NCI-H2171 treated with DMSO at 0.1 percent for 48 hours (cell line): ENCODE measurements at regions not wholly inside any gene's neighbourhood (a gene's known extent, or its start where the extent isn't known, plus 50 kb on each side); places are given as distances from the start of the nearest gene placed in this dataset.
"Not testable (repeated sequence)": the region's sequence is repeated elsewhere in the genome, so short reads cannot be mapped to it uniquely, and the experiment has no call there.

Experiments
- DNase-seq: peaks from one replicate; lab custom pipeline; 2025; lab: John Stamatoyannopoulos, UW

DNA sequence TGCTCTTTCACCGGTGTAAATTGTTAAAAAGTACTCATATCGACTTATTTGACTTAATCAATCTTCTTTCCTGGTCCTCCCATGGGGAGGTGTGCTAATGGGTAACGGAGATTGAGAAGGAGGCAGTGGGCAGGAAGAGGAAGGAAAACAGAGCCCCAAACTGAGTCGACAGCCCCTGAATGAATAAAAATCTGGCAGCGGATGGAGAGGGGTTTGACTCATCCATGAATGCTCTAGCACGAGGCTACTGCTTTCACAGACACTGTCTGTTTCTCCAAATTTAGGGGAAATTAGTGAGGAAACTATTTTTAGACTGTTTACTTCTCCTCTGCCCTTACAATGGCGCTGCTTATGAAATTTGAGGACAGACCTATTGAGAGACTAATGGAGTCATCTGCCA is 142.2 kb upstream of the ATXN1 start:
- no peak for DNase-seq

DNA sequence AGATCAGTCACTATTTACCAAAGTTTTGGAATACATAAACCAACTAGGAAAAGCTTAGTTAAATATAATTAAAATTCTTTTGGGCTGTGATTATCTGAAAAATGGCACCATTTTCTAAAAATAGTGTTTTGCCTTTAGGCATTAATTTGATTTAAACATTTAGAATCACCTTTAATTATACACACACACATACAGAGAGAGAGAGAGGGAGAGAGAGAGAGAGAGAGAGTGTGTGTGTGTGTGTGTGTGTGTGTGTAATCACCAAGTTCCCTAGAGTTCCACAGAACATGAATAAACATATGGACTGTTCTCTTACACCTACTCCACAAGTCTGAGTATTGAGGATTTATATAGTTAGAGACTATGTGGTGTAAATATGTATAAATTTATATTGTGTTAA is 141.2 kb upstream of the ATXN1 start:
- no peak for DNase-seq

DNA sequence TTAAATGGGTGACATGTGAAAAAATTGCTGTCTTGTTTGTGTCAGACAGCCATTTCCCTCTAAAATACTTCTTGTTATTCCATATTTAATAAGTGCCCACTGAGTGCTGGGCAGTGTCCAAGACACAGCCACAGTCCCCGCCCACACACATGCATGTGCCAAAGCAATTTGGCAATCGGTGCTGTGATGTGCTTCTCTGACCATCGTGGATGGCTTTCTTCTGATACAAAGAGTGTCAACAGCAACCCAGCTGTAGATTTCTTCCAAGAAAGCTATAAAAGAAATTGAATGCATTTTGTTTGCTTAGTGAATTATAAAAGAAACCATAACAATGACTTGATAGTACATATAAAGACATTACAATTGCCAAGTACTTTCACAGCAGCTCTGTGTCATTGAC is 140.5 kb upstream of the ATXN1 start:
- DNase-seq, result no peak

DNA sequence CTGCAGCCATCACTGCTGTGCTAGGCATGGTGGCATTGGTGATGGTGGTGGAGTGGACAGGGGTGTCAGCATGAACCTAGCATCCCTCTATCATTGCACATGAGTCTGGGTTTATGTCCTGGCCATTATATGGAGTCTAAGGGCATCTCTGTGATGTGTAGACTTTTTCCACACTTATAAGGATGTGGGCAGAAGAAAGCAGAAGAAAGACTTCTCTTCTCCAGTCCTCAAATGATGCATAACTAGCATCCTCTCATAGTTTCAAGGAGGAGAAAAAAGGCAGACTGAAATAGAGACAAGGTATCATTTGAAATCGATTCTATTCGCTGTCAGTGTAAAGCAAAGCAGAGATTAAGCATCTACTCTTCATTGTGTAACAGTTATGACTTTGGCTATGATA is 140.0 kb upstream of the ATXN1 start:
- no peak for DNase-seq

DNA sequence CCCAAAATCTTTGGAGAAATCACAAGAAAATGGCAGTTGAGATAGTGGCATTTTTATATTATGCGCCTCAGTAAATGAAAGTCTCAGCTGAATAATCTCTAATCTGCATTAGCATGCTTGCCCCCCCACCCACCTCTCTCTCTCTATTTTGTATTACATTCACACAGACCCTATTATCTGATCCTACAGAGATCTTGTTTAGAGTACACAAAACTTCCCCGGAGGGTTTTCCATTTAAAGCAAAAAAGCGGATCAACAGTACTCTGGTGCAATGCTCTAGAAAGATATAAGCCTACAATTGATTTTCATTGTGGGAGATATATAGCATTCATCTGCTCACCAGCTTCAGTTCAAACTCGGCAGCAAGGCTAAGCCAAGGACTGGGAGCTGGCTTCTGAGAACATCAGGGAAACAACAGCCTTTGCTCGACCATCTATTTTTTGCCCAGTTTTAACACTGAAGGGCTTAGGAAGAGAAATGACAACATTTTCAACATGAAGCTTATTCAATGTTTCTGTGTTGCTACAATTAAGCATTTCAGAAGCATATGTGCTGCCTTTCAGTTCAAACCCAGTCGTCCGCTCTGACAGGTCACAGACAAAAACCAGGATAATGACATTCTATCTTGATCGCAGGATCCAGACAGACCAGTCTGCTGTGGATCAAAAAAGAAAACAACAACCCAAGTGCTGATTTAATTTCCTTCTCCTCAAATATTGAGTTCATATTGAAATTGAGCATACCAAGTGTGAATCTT is 137.6 kb upstream of the ATXN1 start:
- no peak for DNase-seq

DNA sequence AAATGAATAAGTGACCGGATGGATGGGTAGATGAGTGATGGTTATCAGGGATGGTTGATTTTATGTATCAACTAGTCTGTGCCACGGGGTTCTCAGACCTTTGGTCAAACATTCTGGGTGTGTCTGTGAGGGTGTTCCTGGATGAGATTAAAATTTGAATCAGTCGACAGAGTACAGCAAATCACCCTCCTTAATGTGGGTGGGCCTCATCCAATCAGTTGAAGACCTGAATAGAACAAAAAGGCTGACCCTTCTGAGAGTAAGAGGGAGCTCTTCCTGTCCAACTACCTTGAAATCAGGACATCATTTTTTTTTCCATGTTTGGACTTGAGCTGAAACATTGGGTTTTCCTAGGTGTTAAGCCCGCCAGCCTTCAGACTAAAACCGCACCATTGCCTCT is 136.4 kb upstream of the ATXN1 start:
- no peak for DNase-seq

DNA sequence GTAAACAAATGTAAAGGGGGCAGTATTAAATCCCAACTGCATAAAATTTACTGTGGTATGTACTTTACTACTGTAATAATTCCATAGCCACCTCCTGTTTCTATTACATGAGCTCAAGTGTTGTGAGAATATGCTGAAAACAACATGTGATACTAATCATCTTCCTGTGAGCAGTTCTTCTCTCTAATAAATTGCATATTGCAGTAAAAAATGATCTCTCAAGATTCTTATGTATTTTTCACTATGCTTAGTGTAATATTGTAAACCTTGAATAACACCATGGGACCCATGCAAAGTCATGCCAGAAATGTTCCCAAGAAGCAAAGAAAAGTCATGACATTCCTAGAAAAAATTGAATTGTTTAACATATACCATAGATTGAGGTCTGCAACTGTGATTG is 133.0 kb upstream of the ATXN1 start:
- DNase-seq, result no peak

DNA sequence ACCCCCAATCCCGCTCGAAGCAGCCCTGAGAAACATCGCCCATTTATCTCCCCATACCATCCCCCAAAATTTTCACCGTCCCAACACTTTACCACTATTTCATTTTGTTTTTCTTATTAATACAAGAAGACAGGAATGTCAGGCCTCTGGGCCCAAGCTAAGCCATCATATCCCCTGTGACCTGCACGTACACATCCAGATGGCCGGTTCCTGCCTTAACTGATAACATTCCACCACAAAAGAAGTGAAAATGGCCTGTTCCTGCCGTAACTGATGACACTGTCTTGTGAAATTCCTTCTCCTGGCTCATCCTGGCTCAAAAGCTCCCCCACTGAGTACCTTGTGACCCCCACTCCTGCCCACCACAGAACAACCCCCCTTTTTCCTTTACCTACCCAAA is 129.8 kb upstream of the ATXN1 start:
- not testable (repeated sequence) for DNase-seq

DNA sequence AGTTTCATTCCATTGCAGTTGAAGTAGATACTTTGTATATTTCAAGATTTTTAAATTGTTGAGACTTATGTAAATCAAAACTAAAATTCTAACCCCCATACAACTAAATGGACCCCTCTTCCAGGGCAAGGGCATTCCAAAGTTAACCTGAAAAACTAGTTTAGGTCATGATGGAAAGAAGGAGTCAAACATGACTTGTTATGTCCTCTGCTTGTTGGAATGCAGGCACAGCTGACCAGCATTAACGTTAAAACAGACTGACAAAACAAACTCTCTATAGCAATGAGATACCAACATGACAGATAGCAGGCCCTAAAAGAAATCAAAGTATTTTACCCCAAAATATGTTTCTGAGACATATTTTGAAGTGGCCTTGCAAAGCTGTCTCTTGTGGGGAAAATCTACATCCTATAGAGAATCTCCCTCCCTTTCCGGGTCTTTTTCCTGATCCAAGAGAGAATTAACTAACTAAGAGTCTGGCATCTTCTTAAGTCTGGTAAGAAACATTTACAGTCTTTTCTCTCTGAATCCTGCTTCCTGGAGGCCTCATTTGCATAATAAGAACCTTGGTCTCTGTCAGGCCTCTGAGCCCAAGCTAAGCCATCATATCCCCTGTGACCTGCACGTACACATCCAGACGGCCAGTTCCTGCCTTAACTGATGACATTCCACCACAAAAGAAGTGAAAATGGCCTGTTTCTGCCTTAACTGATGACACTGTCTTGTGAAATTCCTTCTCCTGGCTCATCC is 124.3 kb upstream of the ATXN1 start:
- no peak for DNase-seq

DNA sequence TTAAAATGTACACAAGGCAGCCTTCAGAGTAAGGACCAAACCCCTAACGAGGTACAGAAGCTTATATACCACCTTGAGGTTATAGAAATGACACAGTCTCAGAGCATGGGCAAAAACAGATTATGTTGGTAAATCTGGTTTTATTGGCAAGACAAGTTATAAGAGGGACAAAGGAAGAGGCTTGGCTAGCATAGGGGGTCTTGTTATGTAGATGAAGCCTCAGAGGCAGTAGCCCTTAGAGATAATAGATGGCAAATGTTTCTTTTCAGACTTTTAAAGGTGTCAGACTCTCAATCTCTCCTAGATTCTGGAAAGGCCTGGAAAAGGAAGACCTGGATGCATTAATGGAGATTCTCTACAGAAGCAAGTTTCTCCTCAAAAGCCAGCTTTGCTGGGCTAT is 123.3 kb upstream of the ATXN1 start:
- no peak for DNase-seq

DNA sequence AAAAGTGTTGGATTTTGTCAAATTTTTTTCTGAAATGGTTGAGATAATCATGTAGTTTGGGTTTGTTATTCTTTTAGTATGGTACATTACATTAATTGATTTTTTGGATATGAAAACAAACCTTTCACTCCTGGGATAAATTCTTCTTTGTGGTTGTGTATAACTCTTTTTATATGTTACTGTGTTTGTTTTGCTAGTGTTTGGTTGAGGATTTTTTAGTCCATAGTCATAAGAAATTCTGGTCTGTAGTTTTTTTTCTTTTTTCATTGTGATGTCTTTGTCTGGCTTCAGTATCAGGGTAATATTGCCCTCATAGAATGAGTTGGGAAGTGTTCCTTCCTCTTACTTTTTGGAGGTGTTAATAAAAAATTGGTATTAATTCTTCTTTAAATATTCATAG is 122.2 kb upstream of the ATXN1 start:
- DNase-seq, result no peak

DNA sequence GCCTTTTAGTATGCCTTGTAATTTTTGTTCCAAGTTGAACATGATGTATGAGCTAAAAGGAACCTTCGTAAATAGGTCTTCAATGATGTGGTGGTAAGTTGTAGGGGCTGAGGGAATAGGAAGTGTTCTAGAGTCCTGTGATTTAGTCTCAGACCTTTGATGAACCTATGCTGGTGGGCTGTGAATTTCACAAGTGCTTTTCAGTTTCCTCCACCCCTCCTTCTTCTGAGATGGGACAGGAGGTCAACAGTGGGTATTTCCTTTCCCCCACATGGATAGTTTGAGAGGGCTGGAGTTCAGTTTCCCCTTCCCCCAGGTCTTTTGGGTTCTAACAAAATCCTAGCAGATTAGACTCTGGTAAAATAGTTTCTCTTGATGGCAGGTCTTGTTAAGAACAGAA is 121.0 kb upstream of the ATXN1 start:
- DNase-seq, result no peak

DNA sequence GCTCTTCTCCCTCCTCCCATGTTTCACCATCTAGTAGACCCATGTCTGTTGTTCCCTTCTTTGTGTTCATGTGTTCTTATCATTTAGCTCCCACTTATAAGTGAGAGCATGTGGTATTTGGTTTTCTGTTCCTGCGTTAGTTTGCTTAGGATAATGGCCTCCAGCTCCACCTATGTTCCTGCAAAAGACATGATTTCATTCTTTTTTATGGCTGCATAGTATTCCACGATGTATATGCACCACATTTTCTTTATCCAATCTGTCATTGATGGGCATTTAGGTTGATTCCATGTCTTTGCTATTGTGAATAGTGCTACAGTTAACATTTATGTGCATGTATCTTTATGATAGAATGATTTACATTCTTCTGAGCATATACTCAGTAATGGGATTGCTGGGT is 115.6 kb upstream of the ATXN1 start:
- not testable (repeated sequence) for DNase-seq

DNA sequence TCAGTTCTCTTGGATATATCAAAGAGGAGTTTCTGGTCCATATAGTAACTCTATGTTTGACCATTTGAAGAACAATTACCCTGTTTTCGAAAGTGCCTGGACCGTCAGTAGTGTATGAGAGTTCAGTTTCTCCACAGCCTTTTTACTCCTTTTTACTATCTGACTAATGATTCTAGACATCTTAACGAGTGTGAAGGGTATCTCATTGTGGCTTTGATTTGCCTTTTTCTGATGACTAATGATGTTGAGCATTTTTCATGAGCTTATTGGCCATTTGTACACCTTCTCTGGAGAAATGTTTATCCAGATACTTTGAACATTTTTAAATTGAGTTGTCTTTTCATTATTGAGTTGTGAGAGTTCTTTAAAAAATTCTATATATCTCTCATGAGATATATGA is 114.9 kb upstream of the ATXN1 start:
- DNase-seq, result no peak

DNA sequence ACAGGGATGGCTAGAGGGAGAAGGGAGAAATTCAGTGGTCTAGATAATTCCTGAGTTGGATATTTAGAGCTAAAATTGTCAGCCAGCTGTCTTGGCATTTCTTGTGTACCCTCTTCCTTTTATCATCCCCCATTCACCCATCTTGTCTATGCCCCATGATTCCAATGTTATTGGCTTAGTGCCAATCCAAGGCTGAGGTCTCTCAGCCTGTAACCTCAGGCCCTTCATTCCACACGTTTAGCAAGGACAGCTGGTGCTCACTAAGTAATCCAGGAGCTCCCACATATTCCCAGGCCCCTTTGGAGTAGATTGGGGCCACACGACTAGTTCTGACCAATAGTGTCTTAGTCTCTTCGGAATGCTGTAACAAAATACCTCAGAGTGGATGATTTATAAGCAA is 112.4 kb upstream of the ATXN1 start:
- DNase-seq, result no peak

DNA sequence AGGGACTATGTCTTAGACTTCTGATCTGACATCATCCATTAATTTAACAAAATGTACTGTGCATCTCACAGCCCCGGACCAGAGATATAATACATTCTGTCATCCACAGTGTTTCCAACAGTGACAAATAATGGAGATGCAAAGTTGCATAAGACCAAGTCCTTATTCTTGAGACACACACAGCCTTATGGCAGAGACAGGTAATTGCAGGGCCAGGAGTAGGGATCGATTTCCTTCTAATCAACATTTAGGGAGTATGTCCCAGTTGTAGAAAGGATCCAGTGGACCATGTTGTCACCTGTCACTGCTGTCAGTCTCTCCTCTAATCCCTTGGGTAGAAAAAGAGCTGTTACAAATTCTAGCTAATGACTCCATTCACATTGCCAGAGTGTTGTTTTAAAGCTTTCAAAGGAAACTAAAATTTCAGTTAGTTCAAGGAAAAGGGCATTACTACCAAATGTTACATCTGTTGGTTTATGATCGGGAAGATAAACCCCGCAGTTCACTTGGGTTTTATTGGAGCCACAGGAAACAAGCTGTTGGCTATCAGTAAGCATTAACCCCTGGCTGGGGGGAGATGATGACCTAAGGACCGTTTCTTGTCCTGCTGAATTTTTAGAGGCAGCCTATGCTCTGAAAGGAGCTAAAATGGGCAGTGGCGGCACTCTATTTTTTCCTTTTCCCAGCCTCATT is 111.4 kb upstream of the ATXN1 start:
- no peak for DNase-seq

DNA sequence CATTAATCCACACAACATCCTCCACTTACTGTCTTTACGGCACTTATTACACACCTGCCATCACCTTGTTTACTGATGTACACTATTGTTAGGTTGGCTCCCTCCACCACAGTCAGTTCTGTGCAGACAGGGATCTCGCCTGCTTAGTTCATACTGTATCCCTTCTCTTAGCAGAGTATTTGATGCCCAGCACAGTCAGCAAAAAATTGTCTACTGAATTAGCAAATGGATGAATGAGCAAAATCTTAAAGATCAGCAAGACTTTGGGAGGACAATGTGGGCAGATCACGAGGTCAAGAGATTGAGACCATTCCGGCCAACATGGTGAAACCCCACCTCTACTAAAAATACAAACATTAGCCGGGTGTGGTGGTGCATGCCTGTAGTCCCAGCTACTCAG is 109.8 kb upstream of the ATXN1 start:
- DNase-seq, result no peak

DNA sequence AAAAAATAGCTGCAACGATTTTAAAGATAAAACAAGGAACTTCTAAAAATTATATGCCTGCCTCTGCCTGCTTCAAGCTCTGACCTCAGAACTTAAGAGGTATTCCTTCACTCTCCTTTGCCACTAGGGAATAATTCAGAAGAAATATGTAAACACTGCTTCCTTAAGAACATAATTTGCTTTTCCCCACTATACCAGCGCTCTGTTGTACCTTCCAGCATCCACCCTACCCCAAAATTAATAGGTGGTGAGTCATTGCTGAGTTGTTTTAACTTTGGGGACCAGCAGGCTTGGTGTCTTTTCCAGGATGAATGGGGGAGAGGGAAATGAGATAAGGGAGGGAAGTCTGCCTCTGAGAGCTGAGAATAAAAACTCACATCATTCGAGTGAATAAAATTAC is 107.7 kb upstream of the ATXN1 start:
- no peak for DNase-seq

DNA sequence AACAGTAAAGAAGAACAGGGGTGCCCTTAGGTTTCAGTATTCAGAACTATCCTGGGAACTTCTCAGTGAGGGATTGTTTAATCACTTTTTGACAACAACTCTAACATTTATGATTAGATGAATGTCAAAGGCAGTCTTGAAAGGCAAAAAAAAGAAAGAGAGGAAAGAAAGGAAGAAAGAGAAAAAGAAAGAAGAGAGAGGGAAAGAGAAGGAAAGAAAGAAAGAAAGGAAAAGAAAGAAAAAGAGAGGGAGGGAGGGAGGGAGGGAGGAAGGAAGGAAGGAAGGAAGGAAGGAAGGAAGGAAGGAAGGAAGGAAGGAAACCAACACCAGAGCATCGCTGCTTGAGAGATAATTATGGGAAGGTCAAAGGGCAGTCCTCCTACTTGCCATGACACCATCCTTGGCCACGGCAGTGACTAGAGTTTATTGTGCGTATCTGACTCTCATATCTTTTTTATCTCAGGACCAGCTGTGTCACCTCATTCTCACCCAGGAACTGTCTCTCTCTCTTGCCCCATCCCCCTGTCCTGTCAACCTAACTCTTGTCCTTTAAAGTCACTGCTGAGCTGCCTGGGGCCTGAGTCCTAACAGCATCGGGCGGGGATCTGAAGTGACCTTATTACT is 96.8 kb upstream of the ATXN1 start:
- DNase-seq, result no peak

DNA sequence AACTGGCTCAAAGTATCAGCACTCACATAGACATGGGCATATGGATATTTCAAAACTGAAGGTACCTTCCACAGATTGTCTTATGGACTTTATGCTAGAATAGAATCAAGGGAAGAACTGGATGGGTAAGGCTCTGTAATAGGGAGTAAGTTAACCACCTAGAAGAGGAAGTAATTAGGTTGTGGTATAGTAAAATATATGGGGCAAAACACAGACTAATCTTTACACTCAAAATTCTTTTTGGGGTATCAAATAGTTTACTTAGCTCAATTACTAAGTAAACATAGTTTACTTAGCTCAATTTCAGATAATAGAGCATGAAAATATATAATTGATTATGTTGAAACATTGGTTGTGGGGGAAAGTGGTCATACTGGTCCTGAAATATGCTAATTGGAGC is 94.2 kb upstream of the ATXN1 start:
- no peak for DNase-seq

DNA sequence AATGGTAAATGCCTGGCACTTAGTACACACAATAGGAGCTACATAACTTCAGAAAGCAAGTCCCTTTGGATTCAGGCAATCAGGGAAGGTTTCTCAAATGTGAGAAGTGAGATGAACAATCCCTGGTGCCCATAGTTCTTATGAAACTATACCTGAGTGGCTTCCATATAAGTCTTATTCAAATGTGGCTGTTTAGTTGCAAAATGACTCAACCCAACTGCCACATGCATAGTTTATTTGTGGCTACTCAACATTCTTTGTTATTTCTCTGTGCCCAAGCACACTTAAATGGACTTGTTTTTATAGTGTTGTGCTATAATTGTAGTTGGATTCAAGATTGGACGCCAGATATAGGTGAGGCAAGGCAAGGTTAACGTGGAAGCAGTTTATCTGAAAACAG is 93.7 kb upstream of the ATXN1 start:
- no peak for DNase-seq

DNA sequence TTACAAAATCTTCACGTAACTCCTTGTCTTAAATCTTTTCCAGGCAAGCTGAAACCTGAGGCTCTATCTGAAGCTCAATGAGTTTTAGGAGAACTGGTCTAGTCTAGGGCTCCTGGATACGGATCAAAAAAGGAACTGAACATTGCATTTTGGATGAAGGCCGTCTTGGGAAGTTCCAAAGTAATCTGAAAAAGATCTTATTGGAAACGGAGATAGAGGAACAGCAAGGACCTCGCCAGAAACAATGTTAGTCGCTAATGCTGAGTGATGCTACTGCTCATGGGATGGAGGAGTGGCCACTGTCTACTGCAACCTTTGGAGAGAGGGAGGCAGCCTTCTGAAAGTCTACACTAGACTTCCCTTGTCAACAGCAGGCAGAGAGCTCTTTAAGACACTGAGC is 91.4 kb upstream of the ATXN1 start:
- no peak for DNase-seq

DNA sequence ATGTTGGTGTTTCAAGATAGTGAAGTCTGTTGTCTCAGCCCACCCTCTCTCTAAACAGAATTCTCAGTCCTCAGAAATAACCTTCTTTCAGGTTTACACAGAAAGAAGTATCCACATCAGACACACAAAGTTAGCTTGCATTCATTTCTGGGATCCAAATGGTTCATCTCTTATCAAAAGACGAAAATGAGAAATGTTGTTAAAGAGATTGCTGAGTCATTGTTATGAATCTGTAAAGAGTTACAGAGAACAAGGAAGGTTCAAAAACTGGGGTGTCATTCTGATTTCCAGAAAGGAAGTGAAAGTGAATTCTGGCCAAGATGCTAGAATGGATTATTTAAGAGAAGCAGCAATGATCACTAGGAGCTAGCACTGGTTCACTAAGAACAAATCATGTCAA is 90.5 kb upstream of the ATXN1 start:
- no peak for DNase-seq
